ENCODE measurements at regions not wholly inside any gene's neighbourhood (a gene's known extent, or its start where the extent isn't known, plus 50 kb on each side); places are given as distances from the start of the nearest gene placed in this dataset.

- TF ChIP-seq, protein P1, sequence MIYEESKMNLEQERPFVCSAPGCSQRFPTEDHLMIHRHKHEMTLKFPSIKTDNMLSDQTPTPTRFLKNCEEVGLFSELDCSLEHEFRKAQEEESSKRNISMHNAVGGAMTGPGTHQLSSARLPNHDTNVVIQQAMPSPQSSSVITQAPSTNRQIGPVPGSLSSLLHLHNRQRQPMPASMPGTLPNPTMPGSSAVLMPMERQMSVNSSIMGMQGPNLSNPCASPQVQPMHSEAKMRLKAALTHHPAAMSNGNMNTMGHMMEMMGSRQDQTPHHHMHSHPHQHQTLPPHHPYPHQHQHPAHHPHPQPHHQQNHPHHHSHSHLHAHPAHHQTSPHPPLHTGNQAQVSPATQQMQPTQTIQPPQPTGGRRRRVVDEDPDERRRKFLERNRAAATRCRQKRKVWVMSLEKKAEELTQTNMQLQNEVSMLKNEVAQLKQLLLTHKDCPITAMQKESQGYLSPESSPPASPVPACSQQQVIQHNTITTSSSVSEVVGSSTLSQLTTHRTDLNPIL (CRISPR knock-in tag; IDR thresholded peaks at IDR 0.05; ENCODE audit: low read depth), result no peak
- no peak for TF ChIP-seq ESRRG (CRISPR knock-in tag; IDR thresholded peaks at IDR 0.05)
- TF ChIP-seq, protein P2, sequence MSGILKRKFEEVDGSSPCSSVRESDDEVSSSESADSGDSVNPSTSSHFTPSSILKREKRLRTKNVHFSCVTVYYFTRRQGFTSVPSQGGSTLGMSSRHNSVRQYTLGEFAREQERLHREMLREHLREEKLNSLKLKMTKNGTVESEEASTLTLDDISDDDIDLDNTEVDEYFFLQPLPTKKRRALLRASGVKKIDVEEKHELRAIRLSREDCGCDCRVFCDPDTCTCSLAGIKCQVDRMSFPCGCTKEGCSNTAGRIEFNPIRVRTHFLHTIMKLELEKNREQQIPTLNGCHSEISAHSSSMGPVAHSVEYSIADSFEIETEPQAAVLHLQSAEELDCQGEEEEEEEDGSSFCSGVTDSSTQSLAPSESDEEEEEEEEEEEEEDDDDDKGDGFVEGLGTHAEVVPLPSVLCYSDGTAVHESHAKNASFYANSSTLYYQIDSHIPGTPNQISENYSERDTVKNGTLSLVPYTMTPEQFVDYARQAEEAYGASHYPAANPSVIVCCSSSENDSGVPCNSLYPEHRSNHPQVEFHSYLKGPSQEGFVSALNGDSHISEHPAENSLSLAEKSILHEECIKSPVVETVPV (CRISPR knock-in tag; IDR thresholded peaks at IDR 0.05), result no peak
- no peak for TF ChIP-seq OSR1 (CRISPR knock-in tag; IDR thresholded peaks at IDR 0.05)
- no peak for TF ChIP-seq TCF4 (CRISPR knock-in tag; IDR thresholded peaks at IDR 0.05; ENCODE audit: borderline replicate concordance)
- no peak for TF ChIP-seq BACH2 (CRISPR knock-in tag; IDR thresholded peaks at IDR 0.05; ENCODE audit: borderline replicate concordance)
- TF ChIP-seq, protein P3, sequence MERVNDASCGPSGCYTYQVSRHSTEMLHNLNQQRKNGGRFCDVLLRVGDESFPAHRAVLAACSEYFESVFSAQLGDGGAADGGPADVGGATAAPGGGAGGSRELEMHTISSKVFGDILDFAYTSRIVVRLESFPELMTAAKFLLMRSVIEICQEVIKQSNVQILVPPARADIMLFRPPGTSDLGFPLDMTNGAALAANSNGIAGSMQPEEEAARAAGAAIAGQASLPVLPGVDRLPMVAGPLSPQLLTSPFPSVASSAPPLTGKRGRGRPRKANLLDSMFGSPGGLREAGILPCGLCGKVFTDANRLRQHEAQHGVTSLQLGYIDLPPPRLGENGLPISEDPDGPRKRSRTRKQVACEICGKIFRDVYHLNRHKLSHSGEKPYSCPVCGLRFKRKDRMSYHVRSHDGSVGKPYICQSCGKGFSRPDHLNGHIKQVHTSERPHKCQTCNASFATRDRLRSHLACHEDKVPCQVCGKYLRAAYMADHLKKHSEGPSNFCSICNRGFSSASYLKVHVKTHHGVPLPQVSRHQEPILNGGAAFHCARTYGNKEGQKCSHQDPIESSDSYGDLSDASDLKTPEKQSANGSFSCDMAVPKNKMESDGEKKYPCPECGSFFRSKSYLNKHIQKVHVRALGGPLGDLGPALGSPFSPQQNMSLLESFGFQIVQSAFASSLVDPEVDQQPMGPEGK (CRISPR knock-in tag; IDR thresholded peaks at IDR 0.05; ENCODE audit: borderline replicate concordance), result no peak
- TF ChIP-seq ZFP3 (CRISPR knock-in tag; IDR thresholded peaks at IDR 0.05), result no peak
- no peak for TF ChIP-seq ZNF565 (CRISPR knock-in tag; conservative IDR thresholded peaks at IDR 0.05; ENCODE audit: low read depth)
- no peak for TF ChIP-seq ZC3H10 (CRISPR knock-in tag; IDR thresholded peaks at IDR 0.05)
- no peak for ATAC-seq
These were observed 62.3 kb upstream of the CD99 start for GRCh38 chrX:2628751-2629315.

GRCh38 chrX:2627272-2627867 is 63.7 kb upstream of the CD99 start:
- ATAC-seq, result peak; percentile 77
- TF ChIP-seq, protein P4, sequence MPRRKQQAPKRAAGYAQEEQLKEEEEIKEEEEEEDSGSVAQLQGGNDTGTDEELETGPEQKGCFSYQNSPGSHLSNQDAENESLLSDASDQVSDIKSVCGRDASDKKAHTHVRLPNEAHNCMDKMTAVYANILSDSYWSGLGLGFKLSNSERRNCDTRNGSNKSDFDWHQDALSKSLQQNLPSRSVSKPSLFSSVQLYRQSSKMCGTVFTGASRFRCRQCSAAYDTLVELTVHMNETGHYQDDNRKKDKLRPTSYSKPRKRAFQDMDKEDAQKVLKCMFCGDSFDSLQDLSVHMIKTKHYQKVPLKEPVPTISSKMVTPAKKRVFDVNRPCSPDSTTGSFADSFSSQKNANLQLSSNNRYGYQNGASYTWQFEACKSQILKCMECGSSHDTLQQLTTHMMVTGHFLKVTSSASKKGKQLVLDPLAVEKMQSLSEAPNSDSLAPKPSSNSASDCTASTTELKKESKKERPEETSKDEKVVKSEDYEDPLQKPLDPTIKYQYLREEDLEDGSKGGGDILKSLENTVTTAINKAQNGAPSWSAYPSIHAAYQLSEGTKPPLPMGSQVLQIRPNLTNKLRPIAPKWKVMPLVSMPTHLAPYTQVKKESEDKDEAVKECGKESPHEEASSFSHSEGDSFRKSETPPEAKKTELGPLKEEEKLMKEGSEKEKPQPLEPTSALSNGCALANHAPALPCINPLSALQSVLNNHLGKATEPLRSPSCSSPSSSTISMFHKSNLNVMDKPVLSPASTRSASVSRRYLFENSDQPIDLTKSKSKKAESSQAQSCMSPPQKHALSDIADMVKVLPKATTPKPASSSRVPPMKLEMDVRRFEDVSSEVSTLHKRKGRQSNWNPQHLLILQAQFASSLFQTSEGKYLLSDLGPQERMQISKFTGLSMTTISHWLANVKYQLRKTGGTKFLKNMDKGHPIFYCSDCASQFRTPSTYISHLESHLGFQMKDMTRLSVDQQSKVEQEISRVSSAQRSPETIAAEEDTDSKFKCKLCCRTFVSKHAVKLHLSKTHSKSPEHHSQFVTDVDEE (CRISPR knock-in tag; IDR thresholded peaks at IDR 0.05), result no peak
- TF ChIP-seq, protein P1 (CRISPR knock-in tag; IDR thresholded peaks at IDR 0.05; ENCODE audit: low read depth), result no peak
- TF ChIP-seq ZNF8 (CRISPR knock-in tag; IDR thresholded peaks at IDR 0.05) (no peak), ISL1 (CRISPR knock-in tag; IDR thresholded peaks at IDR 0.05) (no peak), OSR1 (CRISPR knock-in tag; IDR thresholded peaks at IDR 0.05) (no peak), ZNF565 (CRISPR knock-in tag; conservative IDR thresholded peaks at IDR 0.05; ENCODE audit: low read depth) (no peak), ZFP30 (CRISPR knock-in tag; IDR thresholded peaks at IDR 0.05) (no peak), ZFP3 (CRISPR knock-in tag; IDR thresholded peaks at IDR 0.05) (no peak), ARNTL (CRISPR knock-in tag; IDR thresholded peaks at IDR 0.05; ENCODE audit: borderline replicate concordance, low read depth) (no peak), CSDC2 (CRISPR knock-in tag; IDR thresholded peaks at IDR 0.05) (no peak), SNAI2 (CRISPR knock-in tag; IDR thresholded peaks at IDR 0.05) (no peak), ZNF70 (CRISPR knock-in tag; IDR thresholded peaks at IDR 0.05) (no peak)
- TF ChIP-seq, protein P5, sequence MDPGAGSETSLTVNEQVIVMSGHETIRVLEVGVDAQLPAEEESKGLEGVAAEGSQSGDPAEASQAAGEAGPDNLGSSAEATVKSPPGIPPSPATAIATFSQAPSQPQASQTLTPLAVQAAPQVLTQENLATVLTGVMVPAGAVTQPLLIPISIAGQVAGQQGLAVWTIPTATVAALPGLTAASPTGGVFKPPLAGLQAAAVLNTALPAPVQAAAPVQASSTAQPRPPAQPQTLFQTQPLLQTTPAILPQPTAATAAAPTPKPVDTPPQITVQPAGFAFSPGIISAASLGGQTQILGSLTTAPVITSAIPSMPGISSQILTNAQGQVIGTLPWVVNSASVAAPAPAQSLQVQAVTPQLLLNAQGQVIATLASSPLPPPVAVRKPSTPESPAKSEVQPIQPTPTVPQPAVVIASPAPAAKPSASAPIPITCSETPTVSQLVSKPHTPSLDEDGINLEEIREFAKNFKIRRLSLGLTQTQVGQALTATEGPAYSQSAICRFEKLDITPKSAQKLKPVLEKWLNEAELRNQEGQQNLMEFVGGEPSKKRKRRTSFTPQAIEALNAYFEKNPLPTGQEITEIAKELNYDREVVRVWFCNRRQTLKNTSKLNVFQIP (CRISPR knock-in tag; IDR thresholded peaks at IDR 0.05; ENCODE audit: borderline replicate concordance, low read depth), result no peak
